ENCODE measurements at regions not wholly inside any gene's neighbourhood (a gene's known extent, or its start where the extent isn't known, plus 50 kb on each side); places are given as distances from the start of the nearest gene placed in this dataset.
A peak's percentile ranks its signal among the peaks of the same experiment; 100 is the strongest.

DNA sequence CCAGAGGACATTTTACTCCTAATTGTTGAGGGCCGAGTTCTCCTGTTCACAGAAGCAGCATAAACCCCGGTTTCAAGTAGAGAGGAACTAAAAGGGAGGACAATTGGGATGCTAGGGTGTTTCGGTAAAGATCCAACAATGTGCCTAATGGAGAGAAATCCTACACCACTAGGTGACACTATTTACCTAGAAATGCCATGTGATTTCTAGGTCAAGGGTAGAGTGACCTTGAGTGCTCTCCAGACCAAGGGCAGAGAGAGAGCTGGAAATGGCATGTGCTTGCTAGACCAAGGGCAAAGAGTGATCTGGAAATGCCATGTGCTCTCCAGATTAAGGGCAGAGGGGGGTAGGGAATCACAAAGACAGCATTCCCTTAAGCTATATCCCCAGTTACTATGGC, 472.0 kb downstream of the DCDC2C start:
- Mint-ChIP-seq H3K4me1 (ENCODE audit: insufficient read depth, unreplicated experiment) (no peaks in the 10 kb centered on the region), H3K27ac (ENCODE audit: low read depth, unreplicated experiment) (peak overlapping the region; percentile 10), H3K27me3 (ENCODE audit: insufficient read depth, unreplicated experiment) (no peaks in the 10 kb centered on the region), H3K4me3 (ENCODE audit: unreplicated experiment) (no peak overlapping the region), H3K9me3 (ENCODE audit: unreplicated experiment) (peaks cover 20% of the 10 kb centered on the region), H3K36me3 (ENCODE audit: insufficient read depth, unreplicated experiment) (no peaks in the 10 kb centered on the region)
- TF ChIP-seq, protein P1, sequence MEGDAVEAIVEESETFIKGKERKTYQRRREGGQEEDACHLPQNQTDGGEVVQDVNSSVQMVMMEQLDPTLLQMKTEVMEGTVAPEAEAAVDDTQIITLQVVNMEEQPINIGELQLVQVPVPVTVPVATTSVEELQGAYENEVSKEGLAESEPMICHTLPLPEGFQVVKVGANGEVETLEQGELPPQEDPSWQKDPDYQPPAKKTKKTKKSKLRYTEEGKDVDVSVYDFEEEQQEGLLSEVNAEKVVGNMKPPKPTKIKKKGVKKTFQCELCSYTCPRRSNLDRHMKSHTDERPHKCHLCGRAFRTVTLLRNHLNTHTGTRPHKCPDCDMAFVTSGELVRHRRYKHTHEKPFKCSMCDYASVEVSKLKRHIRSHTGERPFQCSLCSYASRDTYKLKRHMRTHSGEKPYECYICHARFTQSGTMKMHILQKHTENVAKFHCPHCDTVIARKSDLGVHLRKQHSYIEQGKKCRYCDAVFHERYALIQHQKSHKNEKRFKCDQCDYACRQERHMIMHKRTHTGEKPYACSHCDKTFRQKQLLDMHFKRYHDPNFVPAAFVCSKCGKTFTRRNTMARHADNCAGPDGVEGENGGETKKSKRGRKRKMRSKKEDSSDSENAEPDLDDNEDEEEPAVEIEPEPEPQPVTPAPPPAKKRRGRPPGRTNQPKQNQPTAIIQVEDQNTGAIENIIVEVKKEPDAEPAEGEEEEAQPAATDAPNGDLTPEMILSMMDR (IDR thresholded peaks at IDR 0.05; ENCODE audit: unreplicated experiment) = no peak
- BruUV-seq (replicated peaks) = no TSS peak
- intact Hi-C loops (cut with micrococcal nuclease) = loop anchor here (1.0 to 5.0 kb wide), 2 partner anchors 540 to 587 kb away; no protein-coding TSS in a partner anchor
- CTCF ChIA-PET = interaction anchor here (0.6 to 0.7 kb wide), 4 partner anchors 10 to 540 kb away, joined by 3 to 5 read pairs (median 4); no protein-coding TSS in a partner anchor
- POLR2A ChIA-PET = no interaction called here
- DNase-seq (ENCODE audit: unreplicated experiment) = no peak

DNA sequence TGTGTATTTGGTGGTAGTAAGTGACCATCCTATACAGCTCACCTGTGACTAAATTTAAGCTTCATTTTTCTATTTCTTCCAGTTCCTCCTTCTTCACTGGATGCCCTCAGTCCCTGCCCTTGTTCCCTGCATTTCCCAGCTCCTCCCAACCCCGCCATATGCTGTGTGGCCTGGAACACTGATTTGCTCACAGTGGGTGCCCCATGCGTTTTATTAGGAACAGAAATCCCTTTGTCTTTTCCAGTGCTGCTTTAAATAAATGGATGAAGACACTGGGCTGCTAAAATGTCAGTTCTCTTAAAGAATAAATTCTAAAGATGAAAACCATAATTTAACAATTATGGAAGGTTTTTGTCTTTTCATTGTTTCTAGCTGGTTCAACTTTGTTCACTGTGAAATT, 477.3 kb downstream of the DCDC2C start:
- H3K27ac Mint-ChIP-seq (ENCODE audit: low read depth, unreplicated experiment) = no peak overlapping the region
- no TSS peak for BruUV-seq (replicated peaks)
- H3K4me3 Mint-ChIP-seq (ENCODE audit: unreplicated experiment) = no peak overlapping the region
- H3K9me3 Mint-ChIP-seq (ENCODE audit: unreplicated experiment) = peaks cover 20% of the 10 kb centered on the region
- no peak for DNase-seq (ENCODE audit: unreplicated experiment)
- peaks cover 5% of the 10 kb centered on the region for H3K4me1 Mint-ChIP-seq (ENCODE audit: insufficient read depth, unreplicated experiment)
- POLR2A ChIA-PET = no interaction called here
- TF ChIP-seq, protein P1 (IDR thresholded peaks at IDR 0.05; ENCODE audit: unreplicated experiment) = no peak
- H3K36me3 Mint-ChIP-seq (ENCODE audit: insufficient read depth, unreplicated experiment) = no peaks in the 10 kb centered on the region
- no peaks in the 10 kb centered on the region for H3K27me3 Mint-ChIP-seq (ENCODE audit: insufficient read depth, unreplicated experiment)
- CTCF ChIA-PET = no interaction called here
- intact Hi-C loops (cut with micrococcal nuclease) = no loop called here

DNA sequence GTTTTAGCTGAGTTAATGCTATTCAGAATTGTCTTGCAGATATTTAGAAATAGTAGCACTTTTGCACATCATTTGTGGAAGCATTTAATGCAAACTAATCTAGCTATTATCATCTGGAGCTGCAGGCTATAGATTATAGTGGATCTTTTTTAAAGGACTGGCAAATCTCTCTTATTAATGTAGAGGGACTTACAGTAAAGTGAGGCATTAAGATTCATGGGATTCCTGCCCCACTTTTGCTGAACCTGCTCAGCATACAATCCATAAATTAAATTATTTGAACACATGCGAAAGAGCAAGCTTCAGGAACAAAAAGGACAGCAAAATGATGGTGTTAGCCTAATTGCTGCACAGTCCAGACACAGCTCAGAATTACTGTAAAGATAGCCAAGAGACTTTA, 477.7 kb downstream of the DCDC2C start:
- H3K27ac Mint-ChIP-seq (ENCODE audit: low read depth, unreplicated experiment) = no peak overlapping the region

DNA sequence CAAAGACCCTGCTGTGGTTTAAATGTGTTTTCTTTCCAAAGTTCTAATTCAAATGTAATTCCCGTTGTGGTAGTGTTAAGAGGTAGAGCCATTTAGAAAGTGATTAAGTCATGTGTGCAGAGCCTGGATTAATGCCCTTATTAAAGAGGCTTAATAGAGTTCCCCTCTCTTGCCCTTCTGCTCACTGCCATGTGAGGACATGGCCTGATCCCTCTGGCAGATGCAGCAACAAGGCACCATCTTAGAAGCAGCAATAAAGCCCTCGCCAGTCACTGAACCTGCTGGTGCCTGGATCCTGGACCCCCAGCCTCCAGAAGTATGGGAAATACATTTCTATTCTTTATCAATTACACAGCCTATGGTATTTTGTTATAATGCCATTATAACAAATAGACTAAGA, 485.2 kb downstream of the DCDC2C start:
- POLR2A ChIA-PET = no interaction called here
- intact Hi-C loops (cut with micrococcal nuclease) = no loop called here
- CTCF ChIA-PET = no interaction called here

More for the DNA sequence above, 477.7 kb downstream of the DCDC2C start:
- peaks cover 17% of the 10 kb centered on the region for H3K9me3 Mint-ChIP-seq (ENCODE audit: unreplicated experiment)
- H3K36me3 Mint-ChIP-seq (ENCODE audit: insufficient read depth, unreplicated experiment) = no peaks in the 10 kb centered on the region
- BruUV-seq (replicated peaks) = no TSS peak
- intact Hi-C loops (cut with micrococcal nuclease) = no loop called here
- no peak for DNase-seq (ENCODE audit: unreplicated experiment)
- TF ChIP-seq, protein P1 (IDR thresholded peaks at IDR 0.05; ENCODE audit: unreplicated experiment) = no peak
- CTCF ChIA-PET = interaction anchor here (0.6 kb wide), 1 partner anchor 101 kb away, joined by 3 read pairs; no protein-coding TSS in a partner anchor
- no peaks in the 10 kb centered on the region for H3K27me3 Mint-ChIP-seq (ENCODE audit: insufficient read depth, unreplicated experiment)
- peaks cover 5% of the 10 kb centered on the region for H3K4me1 Mint-ChIP-seq (ENCODE audit: insufficient read depth, unreplicated experiment)
- no peak overlapping the region for H3K4me3 Mint-ChIP-seq (ENCODE audit: unreplicated experiment)
- POLR2A ChIA-PET = no interaction called here

More for the DNA sequence above, 485.2 kb downstream of the DCDC2C start:
- DNase-seq (ENCODE audit: unreplicated experiment) = no peak
- H3K36me3 Mint-ChIP-seq (ENCODE audit: insufficient read depth, unreplicated experiment) = no peaks in the 10 kb centered on the region
- H3K27me3 Mint-ChIP-seq (ENCODE audit: insufficient read depth, unreplicated experiment) = no peaks in the 10 kb centered on the region
- no TSS peak for BruUV-seq (replicated peaks)
- H3K9me3 Mint-ChIP-seq (ENCODE audit: unreplicated experiment) = peaks cover 14% of the 10 kb centered on the region
- no peak overlapping the region for H3K4me3 Mint-ChIP-seq (ENCODE audit: unreplicated experiment)
- H3K4me1 Mint-ChIP-seq (ENCODE audit: insufficient read depth, unreplicated experiment) = peaks cover 11% of the 10 kb centered on the region
- H3K27ac Mint-ChIP-seq (ENCODE audit: low read depth, unreplicated experiment) = no peak overlapping the region
- TF ChIP-seq, protein P1 (IDR thresholded peaks at IDR 0.05; ENCODE audit: unreplicated experiment) = no peak
